Lower leg skin (tissue), 3 donors: ENCODE measurements at regions not wholly inside any gene's neighbourhood (a gene's known extent, or its start where the extent isn't known, plus 50 kb on each side); places are given as distances from the start of the nearest gene placed in this dataset.

Experiments used
- POLR2A ChIP-seq, 2 donors: fragments of 450-650 bp; IDR thresholded peaks; one replicate each; pipeline ENCODE4 v1.6.1; 2016 to 2017; ENCODE audit warnings: antibody characterized with exemption in 2 of 2, mild to moderate bottlenecking in 1 of 2, moderate library complexity in 1 of 2
- TF ChIP-seq, protein P1 (sequence below), 3 donors: fragments of 450-650 bp; IDR thresholded peaks; one replicate each; pipeline ENCODE4 v1.5.1; 2016; ENCODE audit warnings: antibody characterized with exemption in 3 of 3, mild to moderate bottlenecking in 3 of 3, moderate library complexity in 2 of 3

- TF ChIP-seq, protein P1, sequence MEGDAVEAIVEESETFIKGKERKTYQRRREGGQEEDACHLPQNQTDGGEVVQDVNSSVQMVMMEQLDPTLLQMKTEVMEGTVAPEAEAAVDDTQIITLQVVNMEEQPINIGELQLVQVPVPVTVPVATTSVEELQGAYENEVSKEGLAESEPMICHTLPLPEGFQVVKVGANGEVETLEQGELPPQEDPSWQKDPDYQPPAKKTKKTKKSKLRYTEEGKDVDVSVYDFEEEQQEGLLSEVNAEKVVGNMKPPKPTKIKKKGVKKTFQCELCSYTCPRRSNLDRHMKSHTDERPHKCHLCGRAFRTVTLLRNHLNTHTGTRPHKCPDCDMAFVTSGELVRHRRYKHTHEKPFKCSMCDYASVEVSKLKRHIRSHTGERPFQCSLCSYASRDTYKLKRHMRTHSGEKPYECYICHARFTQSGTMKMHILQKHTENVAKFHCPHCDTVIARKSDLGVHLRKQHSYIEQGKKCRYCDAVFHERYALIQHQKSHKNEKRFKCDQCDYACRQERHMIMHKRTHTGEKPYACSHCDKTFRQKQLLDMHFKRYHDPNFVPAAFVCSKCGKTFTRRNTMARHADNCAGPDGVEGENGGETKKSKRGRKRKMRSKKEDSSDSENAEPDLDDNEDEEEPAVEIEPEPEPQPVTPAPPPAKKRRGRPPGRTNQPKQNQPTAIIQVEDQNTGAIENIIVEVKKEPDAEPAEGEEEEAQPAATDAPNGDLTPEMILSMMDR (IDR thresholded peaks at IDR 0.05) = no peak
- TF ChIP-seq POLR2A (IDR thresholded peaks at IDR 0.05) = no peak
Observed at GRCh38 chr4:133638751-133639150, 489.7 kb downstream of the PCDH10 start.
